ENCODE measurements at regions not wholly inside any gene's neighbourhood (a gene's known extent, or its start where the extent isn't known, plus 50 kb on each side); places are given as distances from the start of the nearest gene placed in this dataset.

- peak; percentile 51 for DNase-seq (ENCODE audit: low spot score)
These were observed 65.5 kb upstream of the NR2F2 start for GRCh38 chr15:96264801-96265515.

DNA sequence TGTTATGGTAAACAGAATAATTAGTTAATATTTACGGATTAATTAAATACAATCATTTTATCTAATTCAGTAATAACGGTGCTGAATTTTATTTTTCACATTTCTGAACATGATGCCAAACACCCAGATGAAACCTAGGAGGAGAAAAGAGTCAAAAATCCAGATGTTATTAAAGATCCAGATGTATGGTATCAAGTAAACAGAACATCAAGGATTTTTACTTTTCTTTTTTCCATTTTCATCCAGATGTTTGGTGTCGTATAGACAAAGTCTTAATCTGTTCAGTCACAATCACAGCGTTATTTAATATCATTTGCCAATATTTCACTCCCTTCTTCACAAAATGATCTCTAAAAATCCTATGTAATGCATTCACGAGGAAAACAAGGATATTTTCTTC lies 64.0 kb upstream of the NR2F2 start:
- no peak for DNase-seq (ENCODE audit: low spot score)

DNA sequence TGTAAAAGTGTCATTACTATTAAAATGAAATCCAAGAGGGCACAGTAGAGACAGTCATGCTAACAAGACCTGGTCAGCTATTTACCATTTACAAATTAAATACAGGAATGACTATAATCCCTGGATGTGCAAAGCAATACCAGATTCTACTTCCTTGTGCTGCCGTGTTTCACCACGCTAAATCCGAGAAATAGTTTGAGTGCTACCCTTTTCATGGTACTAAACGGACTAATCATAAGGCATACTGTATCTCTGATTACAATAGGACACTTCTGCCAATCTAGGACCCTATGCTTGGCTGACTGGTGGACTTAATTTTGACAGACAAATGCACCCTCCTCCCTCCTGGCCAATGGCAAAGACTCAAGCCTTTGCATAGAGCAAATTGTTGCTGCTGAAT lies 63.0 kb upstream of the NR2F2 start:
- DNase-seq (ENCODE audit: low spot score): no peak

DNA sequence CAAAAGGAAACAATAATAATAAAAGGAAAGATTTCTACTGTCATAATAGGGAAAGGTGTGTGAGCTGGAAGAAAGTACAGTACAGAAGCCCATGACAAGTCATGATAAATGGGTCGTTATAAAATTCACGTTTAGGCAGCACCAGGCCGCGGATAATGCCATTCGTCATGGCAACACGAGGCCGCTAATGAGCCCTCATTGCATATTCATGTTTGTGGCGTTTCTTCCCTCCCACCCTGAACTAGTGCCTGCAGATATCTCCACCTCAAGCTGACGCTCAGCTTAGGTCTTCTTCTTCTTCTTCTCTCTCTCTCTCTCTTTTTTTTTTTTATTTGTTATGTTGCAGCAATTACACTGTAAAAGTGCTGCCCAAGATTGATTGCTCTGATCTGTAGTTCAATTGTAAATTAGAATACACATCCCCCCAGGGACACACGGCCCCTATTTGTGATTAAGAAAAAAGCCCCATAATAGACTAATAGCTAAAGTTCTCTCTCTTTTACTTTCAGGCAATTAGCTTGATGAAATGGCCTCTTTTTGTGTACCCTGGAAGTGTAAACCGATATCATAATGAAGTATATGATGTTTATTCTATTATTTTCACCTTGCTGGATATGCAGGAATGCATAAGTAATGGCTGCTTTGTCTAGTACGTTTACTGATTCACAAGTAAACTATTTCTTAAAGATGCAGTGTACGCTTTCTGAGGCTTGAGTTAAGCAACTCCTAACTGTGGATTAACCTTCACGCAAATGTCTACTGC lies 61.9 kb upstream of the NR2F2 start:
- no peak for DNase-seq (ENCODE audit: low spot score)

DNA sequence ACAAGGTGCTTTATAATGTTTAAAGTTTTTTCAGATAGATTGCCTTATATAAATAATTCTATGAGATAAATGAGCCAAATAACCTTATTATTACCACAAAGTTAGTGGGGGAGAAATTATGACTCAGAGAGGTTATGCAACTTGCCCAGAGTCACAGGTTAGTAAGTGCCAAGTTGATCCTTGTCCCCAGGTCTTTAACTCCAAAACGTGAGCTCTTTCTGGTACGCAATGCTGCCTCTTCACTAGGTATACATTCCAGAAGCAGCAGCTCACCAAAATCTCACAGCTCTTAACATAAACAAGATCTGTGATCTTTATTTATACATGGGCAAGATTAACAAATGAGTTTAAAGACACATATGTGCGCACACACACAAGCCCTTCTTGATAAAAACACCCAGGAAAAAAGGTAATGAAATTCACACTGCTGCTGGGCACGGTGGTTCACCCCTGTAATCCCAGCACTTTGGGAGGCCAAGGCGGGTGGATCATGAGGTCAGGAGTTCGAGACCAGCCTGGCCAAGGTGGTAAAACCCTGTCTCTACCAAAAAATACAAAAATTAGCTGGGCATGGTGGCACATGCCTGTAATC lies 59.8 kb upstream of the NR2F2 start:
- DNase-seq (ENCODE audit: low spot score): no peak

DNA sequence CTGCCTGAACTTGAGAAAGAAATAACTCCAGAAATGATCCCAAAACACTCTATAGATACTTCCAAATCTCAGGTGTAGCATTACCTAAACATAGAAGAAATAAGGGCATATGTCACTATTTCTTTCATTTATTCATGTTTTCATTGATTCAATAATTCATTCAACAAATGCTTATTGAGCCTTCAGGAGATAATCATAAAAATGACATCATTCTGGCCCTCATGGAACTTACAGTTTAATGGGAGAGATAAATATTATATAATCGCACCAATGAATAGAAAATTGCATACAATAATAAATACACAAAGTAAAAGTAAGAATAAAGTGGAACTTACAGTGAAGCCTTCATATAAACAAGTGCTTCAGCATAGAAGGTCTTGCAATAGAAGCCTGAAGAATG lies 58.1 kb upstream of the NR2F2 start:
- no peak for DNase-seq (ENCODE audit: low spot score)

GRCh38 chr15:96273317-96274086 lies 57.0 kb upstream of the NR2F2 start:
- peak; percentile 86 for DNase-seq (ENCODE audit: low spot score)

DNA sequence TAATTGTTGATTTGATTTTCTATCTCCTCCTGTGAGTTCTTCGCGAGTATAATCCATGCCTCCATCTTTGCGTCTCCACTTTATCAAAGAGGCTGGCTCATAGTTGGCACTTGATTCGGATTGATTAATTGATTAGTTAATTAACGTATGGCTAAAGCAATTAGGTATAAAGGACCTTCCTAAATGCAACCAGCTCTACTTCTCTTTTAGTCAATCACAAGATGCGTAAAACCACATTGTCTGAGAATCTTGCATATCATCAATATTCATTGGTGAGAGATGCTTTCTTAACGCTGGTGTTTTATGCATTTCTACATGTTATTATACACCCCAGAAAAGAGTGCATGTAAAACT lies 56.4 kb upstream of the NR2F2 start:
- DNase-seq (ENCODE audit: low spot score): no peak

GRCh38 chr15:96274698-96275097 lies 55.8 kb upstream of the NR2F2 start:
- DNase-seq (ENCODE audit: low spot score): no peak

DNA sequence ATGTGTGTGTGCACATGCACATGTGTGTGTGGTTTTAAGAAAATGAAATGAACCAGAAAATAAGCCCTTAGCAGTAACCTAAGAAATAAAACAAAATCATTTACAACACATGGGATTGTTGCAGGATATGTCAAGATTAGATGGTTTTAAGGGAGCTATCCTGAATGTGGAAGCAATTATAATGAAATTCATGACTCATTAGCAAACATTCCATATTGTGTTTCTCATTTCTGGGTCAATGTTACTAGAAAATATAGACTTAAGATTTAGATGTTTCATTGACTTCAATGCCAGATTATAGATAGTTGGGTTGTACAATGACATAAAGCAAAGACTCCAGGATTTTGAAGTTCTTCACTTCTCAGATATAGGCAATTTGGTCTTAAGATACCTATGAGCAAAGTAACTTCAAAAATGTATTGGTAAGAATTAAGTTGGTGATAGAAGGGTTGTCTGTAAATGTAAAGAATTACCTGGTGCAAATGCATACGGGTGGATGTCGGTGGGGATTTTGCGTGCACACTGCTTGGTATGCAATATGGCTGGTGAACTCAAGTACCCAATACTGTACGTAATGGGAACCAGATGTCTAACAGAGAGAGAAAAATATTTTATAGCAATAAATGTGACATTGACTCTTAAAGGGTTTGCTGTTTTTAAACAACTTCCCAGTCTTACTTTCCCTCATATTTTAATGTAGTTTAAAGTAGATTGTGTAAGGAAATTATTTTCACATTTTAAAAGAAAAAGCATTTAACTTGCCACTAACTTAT lies 53.9 kb upstream of the NR2F2 start:
- DNase-seq (ENCODE audit: low spot score): peak; percentile 45
